SK-MEL-5 (cell line): ENCODE measurements at regions not wholly inside any gene's neighbourhood (a gene's known extent, or its start where the extent isn't known, plus 50 kb on each side); places are given as distances from the start of the nearest gene placed in this dataset.

Source experiments
- DNase-seq: peaks from one replicate; pipeline ENCODE4 v3.0.0-alpha.2; 2016; ENCODE audit warnings: low read depth, low spot score
- in situ Hi-C: cut with HindIII; loops from 2 replicates; pipeline ENCODE4 v1.10.0; 2016; ENCODE audit warnings: low sequenced_read_pairs, high pct_unique_total_duplicates, low pct_unique_long_range_greater_than_20kb

GRCh38 chr7:85508642-85509410, 322.0 kb upstream of the SEMA3D start:
- no peak for DNase-seq
- in situ Hi-C loops: no loop called here

GRCh38 chr7:85498031-85498430, 311.2 kb upstream of the SEMA3D start:
- in situ Hi-C loops: no loop called here
- no peak for DNase-seq

- in situ Hi-C loops: no loop called here
- DNase-seq: no peak
Observed at GRCh38 chr7:85489498-85489897, 302.6 kb upstream of the SEMA3D start.

- in situ Hi-C loops: no loop called here
- no peak for DNase-seq
Observed at GRCh38 chr7:85488406-85488805, 301.6 kb upstream of the SEMA3D start.

GRCh38 chr7:85483177-85483576, 296.3 kb upstream of the SEMA3D start:
- in situ Hi-C loops: no loop called here

GRCh38 chr7:85480666-85481065, 293.8 kb upstream of the SEMA3D start:
- no peak for DNase-seq
- in situ Hi-C loops: no loop called here

More at GRCh38 chr7:85483177-85483576, 296.3 kb upstream of the SEMA3D start:
- no peak for DNase-seq

- no peak for DNase-seq
- in situ Hi-C loops: no loop called here
Observed at GRCh38 chr7:85479918-85480643, 293.2 kb upstream of the SEMA3D start.

GRCh38 chr7:85478530-85478929, 291.7 kb upstream of the SEMA3D start:
- in situ Hi-C loops: no loop called here

GRCh38 chr7:85475476-85475875, 288.6 kb upstream of the SEMA3D start:
- DNase-seq: no peak
- in situ Hi-C loops: no loop called here

More at GRCh38 chr7:85478530-85478929, 291.7 kb upstream of the SEMA3D start:
- peak; percentile 36 for DNase-seq

GRCh38 chr7:85475071-85475470, 288.2 kb upstream of the SEMA3D start:
- in situ Hi-C loops: no loop called here
- DNase-seq: no peak

GRCh38 chr7:85474234-85474633, 287.4 kb upstream of the SEMA3D start:
- no peak for DNase-seq
- in situ Hi-C loops: no loop called here

- peak; percentile 89 for DNase-seq
- in situ Hi-C loops: no loop called here
Observed at GRCh38 chr7:85471740-85472139, 284.9 kb upstream of the SEMA3D start.

- in situ Hi-C loops: no loop called here
- DNase-seq: peak; percentile 14
Observed at GRCh38 chr7:85471307-85471706, 284.5 kb upstream of the SEMA3D start.

GRCh38 chr7:85469446-85470010, 282.7 kb upstream of the SEMA3D start:
- in situ Hi-C loops: no loop called here

GRCh38 chr7:85464042-85464651, 277.3 kb upstream of the SEMA3D start:
- peak; percentile 62 for DNase-seq
- in situ Hi-C loops: no loop called here

More at GRCh38 chr7:85469446-85470010, 282.7 kb upstream of the SEMA3D start:
- no peak for DNase-seq

GRCh38 chr7:85462671-85463070, 275.8 kb upstream of the SEMA3D start:
- in situ Hi-C loops: no loop called here

GRCh38 chr7:85457911-85458310, 271.1 kb upstream of the SEMA3D start:
- in situ Hi-C loops: no loop called here
- DNase-seq: no peak

More at GRCh38 chr7:85462671-85463070, 275.8 kb upstream of the SEMA3D start:
- DNase-seq: no peak

GRCh38 chr7:85456254-85456653, 269.4 kb upstream of the SEMA3D start:
- in situ Hi-C loops: no loop called here
- peak; percentile 23 for DNase-seq
